Prostate gland (tissue), 2 donors: ENCODE measurements at regions not wholly inside any gene's neighbourhood (a gene's known extent, or its start where the extent isn't known, plus 50 kb on each side); places are given as distances from the start of the nearest gene placed in this dataset.

Source experiments
- CTCF ChIP-seq, 4 experiments: fragments of 200-600 bp in 2 of 4; fragments of 450-650 bp in 2 of 4; sonication (generic) in 2 of 4; IDR thresholded peaks; 1 replicate in 3 of 4; 2 replicates in 1 of 4; pipeline ENCODE4 v1.5.1; 2016 to 2019; ENCODE audit warnings: antibody characterized with exemption in 4 of 4, mild to moderate bottlenecking in 2 of 4, moderate library complexity in 2 of 4
- POLR2A ChIP-seq: fragments of 450-650 bp; IDR thresholded peaks from one replicate; pipeline ENCODE4 v1.6.1; 2016; ENCODE audit warnings: antibody characterized with exemption, mild to moderate bottlenecking
- POLR2AphosphoS5 ChIP-seq: sonication (generic); formaldehyde crosslinking; IDR thresholded peaks from one replicate; pipeline ENCODE4 v1.6.1; 2017; ENCODE audit warnings: antibody characterized with exemption

GRCh38 chr3:127034195-127034989 lies 51.5 kb downstream of the PLXNA1 start:
- TF ChIP-seq POLR2AphosphoS5 (no peak), CTCF (IDR thresholded peaks at IDR 0.05) (no peak), POLR2A (no peak)
